Rectal smooth muscle tissue (tissue), 1 donor: ENCODE measurements at regions not wholly inside any gene's neighbourhood (a gene's known extent, or its start where the extent isn't known, plus 50 kb on each side); places are given as distances from the start of the nearest gene placed in this dataset.

ENCODE experiments used
- H3K27ac ChIP-seq: one replicate; pipeline ENCODE4 v1.7.0; 2013; ENCODE audit warnings: low read depth, low read length, inconsistent platforms
- H3K27me3 ChIP-seq: one replicate; pipeline ENCODE4 v1.7.0; 2013; ENCODE audit warnings: low read length; ENCODE audit not compliant: control insufficient read depth, insufficient read depth
- H3K36me3 ChIP-seq: one replicate; pipeline ENCODE4 v1.7.0; 2013; ENCODE audit warnings: low read length; ENCODE audit not compliant: control insufficient read depth, insufficient read depth
- H3K4me1 ChIP-seq: one replicate; pipeline ENCODE4 v1.7.0; 2013; ENCODE audit warnings: low read length; ENCODE audit not compliant: control insufficient read depth, insufficient read depth
- H3K4me3 ChIP-seq: one replicate; pipeline ENCODE4 v1.7.0; 2013; ENCODE audit warnings: low read length
- H3K9ac ChIP-seq: one replicate; pipeline ENCODE4 v1.7.0; 2013; ENCODE audit warnings: low read length

DNA sequence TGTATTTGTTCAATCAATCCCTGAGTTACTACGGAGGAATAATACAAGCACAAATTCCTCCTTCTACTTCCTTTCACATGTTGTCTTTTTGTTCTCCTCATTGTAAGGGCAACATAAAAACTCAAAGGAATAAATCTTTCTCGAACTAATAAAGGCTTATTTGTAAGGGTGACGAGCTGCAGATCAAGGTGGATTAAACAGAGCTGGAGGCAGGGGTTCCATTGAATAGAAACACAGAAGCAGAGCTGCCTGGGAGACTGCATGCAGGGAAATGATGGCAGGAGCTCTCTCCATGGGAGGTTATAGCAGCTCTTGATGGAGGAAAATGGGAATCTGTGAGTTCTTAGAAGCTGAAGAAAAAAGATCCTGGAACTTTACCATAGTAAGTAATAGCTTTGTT is 160.2 kb downstream of the CYYR1 start:
- H3K9ac ChIP-seq, result no peak overlapping the region
- H3K4me1 ChIP-seq, result no peaks in the 10 kb centered on the region
- no peak overlapping the region for H3K27ac ChIP-seq
- no peaks in the 10 kb centered on the region for H3K36me3 ChIP-seq
- H3K4me3 ChIP-seq, result no peak overlapping the region
- H3K27me3 ChIP-seq, result no peaks in the 10 kb centered on the region

DNA sequence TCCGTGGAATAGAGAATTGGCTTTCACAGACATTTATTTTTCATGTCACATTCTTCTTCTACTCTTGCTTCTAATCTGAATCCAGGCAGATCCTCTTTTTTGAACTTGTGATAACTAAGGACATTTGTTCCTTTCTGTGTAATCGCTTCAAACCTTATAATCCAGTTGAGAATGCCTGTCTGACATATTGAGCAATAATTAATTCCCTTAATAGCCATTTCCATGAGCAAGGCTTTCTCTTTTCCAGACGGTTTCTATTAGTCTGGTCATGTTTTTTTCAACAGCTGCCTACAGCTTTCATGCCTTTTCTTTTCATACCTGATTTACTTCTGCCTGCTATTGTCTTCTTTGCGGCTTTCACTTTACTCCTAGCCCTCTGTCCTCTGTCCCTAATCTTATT is 163.4 kb downstream of the CYYR1 start:
- no peaks in the 10 kb centered on the region for H3K36me3 ChIP-seq
- H3K27ac ChIP-seq, result no peak overlapping the region
- no peaks in the 10 kb centered on the region for H3K27me3 ChIP-seq
- no peak overlapping the region for H3K4me3 ChIP-seq
- peaks cover 12% of the 10 kb centered on the region for H3K4me1 ChIP-seq
- no peak overlapping the region for H3K9ac ChIP-seq

GRCh38 chr21:26408511-26408910 is 164.6 kb downstream of the CYYR1 start:
- Histone ChIP-seq H3K36me3 (no peaks in the 10 kb centered on the region), H3K9ac (no peak overlapping the region), H3K27me3 (no peaks in the 10 kb centered on the region), H3K4me3 (no peak overlapping the region), H3K4me1 (peaks cover 15% of the 10 kb centered on the region), H3K27ac (no peak overlapping the region)

GRCh38 chr21:26406526-26406925 is 166.6 kb downstream of the CYYR1 start:
- Histone ChIP-seq H3K36me3 (no peaks in the 10 kb centered on the region), H3K4me3 (no peak overlapping the region), H3K9ac (no peak overlapping the region), H3K27ac (no peak overlapping the region), H3K4me1 (peaks cover 15% of the 10 kb centered on the region), H3K27me3 (no peaks in the 10 kb centered on the region)

DNA sequence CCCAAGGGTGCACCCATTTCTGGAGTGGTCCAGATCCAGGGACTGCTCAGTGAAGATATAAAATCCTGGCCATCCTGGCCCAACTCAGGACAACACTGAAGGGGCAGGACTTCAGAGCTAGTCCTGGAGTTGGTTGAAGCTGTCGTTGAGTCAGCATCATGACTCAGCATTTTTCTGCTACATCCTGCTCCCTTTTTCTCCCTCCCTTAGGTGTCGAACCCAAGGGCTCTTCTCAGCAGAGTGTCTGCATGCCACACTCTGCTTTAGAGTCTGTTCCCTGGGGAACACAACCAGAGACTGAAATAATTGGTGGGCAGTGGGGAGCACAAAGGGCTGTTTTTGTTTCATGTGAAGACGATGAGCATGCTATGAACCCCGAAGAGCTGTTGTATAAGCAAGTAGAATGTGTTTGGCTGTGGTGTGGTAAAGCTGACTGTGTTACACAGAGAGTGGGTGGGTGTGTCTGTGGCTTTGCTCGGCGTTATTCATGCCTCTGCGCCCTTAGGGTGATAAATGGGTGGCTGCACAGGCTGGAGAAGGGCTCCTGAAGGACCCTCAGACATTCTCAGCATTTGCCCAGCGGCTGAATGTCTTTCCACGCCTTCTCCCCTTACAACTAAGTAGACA is 167.2 kb downstream of the CYYR1 start:
- Histone ChIP-seq H3K4me1 (peaks cover 15% of the 10 kb centered on the region), H3K27me3 (no peaks in the 10 kb centered on the region), H3K27ac (peak overlapping the region; percentile 37), H3K9ac (no peak overlapping the region), H3K4me3 (no peak overlapping the region), H3K36me3 (no peaks in the 10 kb centered on the region)

- Histone ChIP-seq H3K36me3 (no peaks in the 10 kb centered on the region), H3K27me3 (no peaks in the 10 kb centered on the region), H3K9ac (no peak overlapping the region), H3K4me3 (no peak overlapping the region), H3K4me1 (peaks cover 15% of the 10 kb centered on the region), H3K27ac (peak overlapping the region; percentile 37)
Observed at GRCh38 chr21:26405071-26405470, 168.0 kb downstream of the CYYR1 start.

DNA sequence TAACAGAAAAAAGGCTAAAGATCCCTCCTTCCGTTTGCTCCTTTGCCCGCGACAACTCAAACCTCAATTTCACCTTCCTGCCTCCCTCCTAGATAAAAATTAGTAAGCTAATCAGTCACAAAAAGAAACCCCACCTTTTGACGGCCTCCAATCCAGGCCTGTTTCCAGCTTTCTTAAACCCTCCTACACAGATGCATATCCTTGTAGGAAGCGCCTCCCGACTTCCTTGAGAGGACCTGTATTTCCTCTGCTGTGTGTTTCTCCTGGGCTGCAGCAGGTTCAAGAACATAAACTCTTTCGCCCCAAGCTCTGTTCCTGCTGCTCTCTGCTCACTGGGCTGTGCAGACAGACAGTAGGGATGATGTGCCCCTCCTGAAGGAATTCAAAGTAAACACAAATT is 168.8 kb downstream of the CYYR1 start:
- no peak overlapping the region for H3K27ac ChIP-seq
- H3K27me3 ChIP-seq, result no peaks in the 10 kb centered on the region
- H3K36me3 ChIP-seq, result no peaks in the 10 kb centered on the region
- peaks cover 15% of the 10 kb centered on the region for H3K4me1 ChIP-seq
- H3K4me3 ChIP-seq, result no peak overlapping the region
- H3K9ac ChIP-seq, result no peak overlapping the region

GRCh38 chr21:26403321-26403720 is 169.8 kb downstream of the CYYR1 start:
- Histone ChIP-seq H3K36me3 (no peaks in the 10 kb centered on the region), H3K9ac (no peak overlapping the region), H3K27me3 (no peaks in the 10 kb centered on the region), H3K4me3 (no peak overlapping the region), H3K27ac (no peak overlapping the region), H3K4me1 (peaks cover 15% of the 10 kb centered on the region)

DNA sequence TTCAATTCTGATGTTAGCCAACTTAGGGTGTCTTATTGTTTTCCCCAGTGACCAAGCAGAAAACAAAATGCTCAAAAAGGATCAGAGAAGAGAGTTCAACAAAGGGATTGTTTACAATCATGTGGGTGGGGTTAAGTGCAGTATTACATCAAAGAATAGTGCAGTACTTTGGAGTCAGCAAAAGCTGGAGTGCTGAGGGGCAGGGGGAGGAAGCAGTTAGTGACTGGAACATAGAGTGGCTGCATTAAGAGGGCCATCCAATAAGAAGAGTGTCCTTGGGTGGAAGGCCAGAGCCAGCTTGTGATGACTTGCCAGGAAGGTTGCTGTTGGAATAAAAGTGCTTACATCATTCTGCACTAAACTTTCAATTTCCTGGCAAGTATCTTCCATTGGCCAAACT is 175.5 kb downstream of the CYYR1 start:
- H3K27me3 ChIP-seq, result no peaks in the 10 kb centered on the region
- no peaks in the 10 kb centered on the region for H3K4me1 ChIP-seq
- no peak overlapping the region for H3K27ac ChIP-seq
- no peak overlapping the region for H3K9ac ChIP-seq
- H3K4me3 ChIP-seq, result no peak overlapping the region
- no peaks in the 10 kb centered on the region for H3K36me3 ChIP-seq

DNA sequence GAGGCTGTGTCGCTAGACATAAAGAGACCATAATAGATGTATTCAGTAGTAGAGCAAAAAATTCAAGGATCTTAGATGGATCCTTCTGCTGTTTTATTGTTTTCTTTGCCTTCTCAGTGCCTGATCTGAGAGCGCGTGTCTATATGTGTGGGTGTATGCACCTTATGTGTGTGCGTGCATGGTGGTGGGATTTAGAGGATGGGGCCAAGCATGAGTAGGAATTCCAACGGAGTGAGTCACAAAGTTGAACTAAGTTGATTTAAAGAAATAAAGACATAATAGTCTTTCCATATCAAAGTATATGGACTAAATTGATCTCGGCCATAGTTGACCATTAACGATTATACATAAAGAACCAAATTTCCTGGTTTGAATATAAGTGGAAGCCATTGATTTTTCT is 178.7 kb downstream of the CYYR1 start:
- Histone ChIP-seq H3K27ac (no peak overlapping the region), H3K36me3 (no peaks in the 10 kb centered on the region), H3K4me1 (no peaks in the 10 kb centered on the region), H3K4me3 (no peak overlapping the region), H3K27me3 (no peaks in the 10 kb centered on the region), H3K9ac (no peak overlapping the region)

DNA sequence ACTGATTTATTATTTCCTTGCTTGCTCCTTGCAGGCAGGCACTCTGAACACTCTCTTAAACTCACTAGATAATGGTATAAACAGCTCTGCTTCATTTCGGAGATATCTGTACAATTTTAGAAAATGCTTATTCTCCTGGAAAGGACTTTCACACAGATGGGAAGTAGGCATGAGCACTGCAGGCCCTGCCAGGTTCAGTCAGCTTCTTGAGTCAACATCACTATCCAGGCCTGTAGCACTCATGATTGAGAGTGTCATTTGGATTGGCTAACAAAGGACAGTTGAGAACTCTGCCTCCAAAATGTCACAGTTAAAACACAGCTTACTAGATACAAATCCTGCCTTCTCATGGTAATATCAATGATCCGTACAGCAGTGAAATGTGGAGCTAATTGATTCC is 181.9 kb downstream of the CYYR1 start:
- Histone ChIP-seq H3K9ac (no peak overlapping the region), H3K27ac (no peak overlapping the region), H3K4me1 (no peaks in the 10 kb centered on the region), H3K4me3 (no peak overlapping the region), H3K36me3 (no peaks in the 10 kb centered on the region), H3K27me3 (no peaks in the 10 kb centered on the region)

- Histone ChIP-seq H3K27me3 (no peaks in the 10 kb centered on the region), H3K4me3 (no peak overlapping the region), H3K4me1 (no peaks in the 10 kb centered on the region), H3K9ac (no peak overlapping the region), H3K36me3 (no peaks in the 10 kb centered on the region), H3K27ac (no peak overlapping the region)
Observed at GRCh38 chr21:26389971-26390641, 183.0 kb downstream of the CYYR1 start.

GRCh38 chr21:26388731-26389231 is 184.3 kb downstream of the CYYR1 start:
- Histone ChIP-seq H3K27me3 (no peaks in the 10 kb centered on the region), H3K9ac (no peak overlapping the region), H3K27ac (no peak overlapping the region), H3K4me1 (no peaks in the 10 kb centered on the region), H3K4me3 (no peak overlapping the region), H3K36me3 (no peaks in the 10 kb centered on the region)
